Endothelial cell of umbilical vein (primary cell): ENCODE measurements at regions not wholly inside any gene's neighbourhood (a gene's known extent, or its start where the extent isn't known, plus 50 kb on each side); places are given as distances from the start of the nearest gene placed in this dataset.

Experiments
- CTCF ChIP-seq, 2 donors: IDR thresholded peaks; 1 replicate in 1 of 2; 2 replicates in 1 of 2; pipeline ENCODE4 v1.5.1; 2011; ENCODE audit warnings: low read length in 2 of 2, mild to moderate bottlenecking in 2 of 2, moderate library complexity in 2 of 2, control low read depth in 1 of 2, inconsistent platforms in 1 of 2, low read depth in 1 of 2; ENCODE audit not compliant: insufficient read depth in 1 of 2; ENCODE audit errors: extremely low read depth in 1 of 2
- JUN ChIP-seq: IDR thresholded peaks from 2 replicates; pipeline ENCODE4 v1.6.1; 2011; ENCODE audit warnings: borderline replicate concordance, low read depth; ENCODE audit not compliant: insufficient read length, insufficient read depth
- POLR2AphosphoS5 ChIP-seq: IDR thresholded peaks from 2 replicates; pipeline ENCODE4 v1.6.1; 2012; ENCODE audit warnings: low read depth, mild to moderate bottlenecking, control low read depth, low read length, moderate library complexity; ENCODE audit not compliant: insufficient read depth

DNA sequence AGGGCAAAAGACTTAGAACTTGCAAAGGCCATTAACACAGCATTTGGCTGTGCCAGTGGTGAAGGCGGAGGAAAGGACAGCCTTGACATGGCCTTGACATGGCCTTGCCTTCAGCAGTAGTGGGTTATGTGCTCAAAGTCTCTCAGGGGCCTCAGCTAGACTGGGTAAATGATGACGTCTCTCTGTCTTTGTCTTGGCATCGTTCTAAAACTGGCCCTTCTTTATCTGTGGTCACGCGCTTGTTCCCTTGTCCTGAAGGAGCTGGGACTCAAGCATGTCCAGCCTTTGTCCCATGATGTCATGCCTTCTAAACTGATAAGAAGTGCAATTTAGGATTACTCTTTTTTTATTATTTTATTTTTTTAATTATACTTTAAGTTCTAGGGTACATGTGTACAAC, 88.7 kb upstream of the ATP10B start:
- no peak for TF ChIP-seq CTCF (IDR thresholded peaks at IDR 0.05; ENCODE audit: extremely low read depth in 1 of 2, insufficient read depth in 1 of 2, low read depth in 1 of 2, low read length in 2 of 2)
- no peak for TF ChIP-seq JUN
- TF ChIP-seq POLR2AphosphoS5, result no peak
